GM18868 (cell line): ENCODE measurements at regions not wholly inside any gene's neighbourhood (a gene's known extent, or its start where the extent isn't known, plus 50 kb on each side); places are given as distances from the start of the nearest gene placed in this dataset.

Source experiments
- ATAC-seq: cut with Tn5 transposase; IDR thresholded peaks from one replicate; pipeline ENCODE4 v1.9.1; 2021; ENCODE audit warnings: mild to moderate bottlenecking, moderate library complexity; ENCODE audit not compliant: unreplicated experiment

- ATAC-seq: no peak
Observed at GRCh38 chrX:16444353-16444752, 205.6 kb upstream of the S100G start.

GRCh38 chrX:16445166-16445752 lies 204.7 kb upstream of the S100G start:
- peak; percentile 80 for ATAC-seq

- no peak for ATAC-seq
Observed at GRCh38 chrX:16451334-16451733, 198.6 kb upstream of the S100G start.

GRCh38 chrX:16454926-16455325 lies 195.0 kb upstream of the S100G start:
- no peak for ATAC-seq

GRCh38 chrX:16457239-16457638 lies 192.7 kb upstream of the S100G start:
- ATAC-seq: no peak

GRCh38 chrX:16458208-16458607 lies 191.8 kb upstream of the S100G start:
- no peak for ATAC-seq

- ATAC-seq: no peak
Observed at GRCh38 chrX:16459008-16459407, 190.9 kb upstream of the S100G start.

GRCh38 chrX:16461968-16462367 lies 188.0 kb upstream of the S100G start:
- ATAC-seq: no peak

GRCh38 chrX:16462912-16463311 lies 187.0 kb upstream of the S100G start:
- ATAC-seq: no peak

- ATAC-seq: no peak
Observed at GRCh38 chrX:16464369-16464768, 185.6 kb upstream of the S100G start.

GRCh38 chrX:16465081-16465876 lies 184.7 kb upstream of the S100G start:
- ATAC-seq: no peak

- no peak for ATAC-seq
Observed at GRCh38 chrX:16466640-16467432, 183.1 kb upstream of the S100G start.

GRCh38 chrX:16469870-16470269 lies 180.1 kb upstream of the S100G start:
- ATAC-seq: no peak

- ATAC-seq: no peak
Observed at GRCh38 chrX:16472345-16472744, 177.6 kb upstream of the S100G start.

GRCh38 chrX:16474511-16474910 lies 175.4 kb upstream of the S100G start:
- ATAC-seq: no peak

- ATAC-seq: no peak
Observed at GRCh38 chrX:16476009-16476408, 173.9 kb upstream of the S100G start.

GRCh38 chrX:16476692-16477091 lies 173.3 kb upstream of the S100G start:
- ATAC-seq: no peak

- ATAC-seq: no peak
Observed at GRCh38 chrX:16479206-16479869, 170.6 kb upstream of the S100G start.

- no peak for ATAC-seq
Observed at GRCh38 chrX:16480049-16480448, 169.9 kb upstream of the S100G start.

- ATAC-seq: no peak
Observed at GRCh38 chrX:16484338-16484737, 165.6 kb upstream of the S100G start.

- ATAC-seq: no peak
Observed at GRCh38 chrX:16487620-16488385, 162.2 kb upstream of the S100G start.
